ENCODE measurements at regions not wholly inside any gene's neighbourhood (a gene's known extent, or its start where the extent isn't known, plus 50 kb on each side); places are given as distances from the start of the nearest gene placed in this dataset.

GRCh38 chr14:62532181-62532580 lies 513.1 kb downstream of the KCNH5 start:
- DNase-seq (ENCODE audit: low spot score), result no peak

GRCh38 chr14:62546862-62547474 lies 498.3 kb downstream of the KCNH5 start:
- DNase-seq (ENCODE audit: low spot score), result no peak

- DNase-seq (ENCODE audit: low spot score), result no peak
Observed at GRCh38 chr14:62557416-62557815, 487.8 kb downstream of the KCNH5 start.

- DNase-seq (ENCODE audit: low spot score), result no peak
Observed at GRCh38 chr14:62558451-62558850, 486.8 kb downstream of the KCNH5 start.

- no peak for DNase-seq (ENCODE audit: low spot score)
Observed at GRCh38 chr14:62585247-62585646, 460.0 kb downstream of the KCNH5 start.

- DNase-seq (ENCODE audit: low spot score), result no peak
Observed at GRCh38 chr14:62592877-62593276, 452.4 kb downstream of the KCNH5 start.

GRCh38 chr14:62597143-62597542 lies 448.1 kb downstream of the KCNH5 start:
- no peak for DNase-seq (ENCODE audit: low spot score)

- DNase-seq (ENCODE audit: low spot score), result no peak
Observed at GRCh38 chr14:62599616-62600385, 445.5 kb downstream of the KCNH5 start.

DNA sequence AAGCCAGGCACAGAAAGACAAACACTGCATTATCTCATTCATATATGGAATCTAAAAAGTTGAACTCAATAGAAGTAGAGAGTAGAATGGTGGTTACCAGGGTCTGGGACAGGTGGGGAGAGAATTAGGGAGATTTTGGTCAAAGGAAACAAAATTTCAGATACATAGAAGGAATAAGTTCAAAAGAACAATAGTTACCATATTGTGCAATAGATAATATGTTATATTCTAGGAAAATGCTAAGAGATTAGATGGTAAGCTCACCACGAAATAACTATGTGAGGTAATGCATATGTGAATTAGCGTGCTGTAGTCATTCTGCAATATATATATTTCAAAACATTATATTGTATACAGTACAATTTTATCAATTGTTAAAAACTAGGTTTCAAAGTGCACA lies 442.5 kb downstream of the KCNH5 start:
- no peak for DNase-seq (ENCODE audit: low spot score)

DNA sequence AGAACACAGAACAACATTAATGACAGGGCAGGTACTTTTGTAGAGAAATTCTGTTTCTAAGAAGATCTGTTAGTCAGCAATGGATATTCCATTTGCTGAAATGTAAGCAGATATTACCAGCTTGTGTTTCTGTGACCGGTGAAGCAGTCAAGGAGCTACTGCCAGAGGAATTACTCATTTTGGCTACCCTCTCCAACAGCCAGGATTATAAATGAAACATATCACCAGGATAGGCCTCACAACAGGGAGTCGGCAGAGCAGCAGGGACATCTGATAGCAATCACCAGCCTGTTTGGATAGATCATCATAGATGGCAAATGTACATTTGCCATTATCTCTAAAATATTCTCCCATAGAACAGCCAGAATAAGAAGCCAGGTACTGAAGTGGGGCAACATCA lies 440.7 kb downstream of the KCNH5 start:
- DNase-seq (ENCODE audit: low spot score), result peak; percentile 28

GRCh38 chr14:62614122-62614521 lies 431.1 kb downstream of the KCNH5 start:
- no peak for DNase-seq (ENCODE audit: low spot score)

GRCh38 chr14:62616668-62617067 lies 428.6 kb downstream of the KCNH5 start:
- DNase-seq (ENCODE audit: low spot score), result no peak

GRCh38 chr14:62626416-62626815 lies 418.8 kb downstream of the KCNH5 start:
- DNase-seq (ENCODE audit: low spot score), result no peak

GRCh38 chr14:62629176-62629725 lies 416.0 kb downstream of the KCNH5 start:
- no peak for DNase-seq (ENCODE audit: low spot score)

GRCh38 chr14:62631176-62631575 lies 414.1 kb downstream of the KCNH5 start:
- DNase-seq (ENCODE audit: low spot score), result peak; percentile 7

- no peak for DNase-seq (ENCODE audit: low spot score)
Observed at GRCh38 chr14:62632771-62633170, 412.5 kb downstream of the KCNH5 start.

- DNase-seq (ENCODE audit: low spot score), result no peak
Observed at GRCh38 chr14:62645649-62646048, 399.6 kb downstream of the KCNH5 start.
